Left ventricle myocardium inferior (tissue), 1 donor: ENCODE measurements at regions not wholly inside any gene's neighbourhood (a gene's known extent, or its start where the extent isn't known, plus 50 kb on each side); places are given as distances from the start of the nearest gene placed in this dataset.

Experiments used
- DNase-seq: peaks from one replicate; pipeline ENCODE4 v3.0.0-alpha.2; 2020
- H3K27ac ChIP-seq: fragments of 200-600 bp; replicated peaks from 2 replicates; pipeline ENCODE4 v1.8.0; 2021
- H3K27me3 ChIP-seq: fragments of 200-600 bp; 2 replicates; pipeline ENCODE4 v1.8.0; 2021; ENCODE audit warnings: low read depth
- H3K36me3 ChIP-seq: fragments of 200-600 bp; 2 replicates; pipeline ENCODE4 v1.8.0; 2021
- H3K4me1 ChIP-seq: fragments of 200-600 bp; 2 replicates; pipeline ENCODE4 v1.8.0; 2021
- H3K4me3 ChIP-seq: fragments of 200-600 bp; 2 replicates; pipeline ENCODE4 v1.8.0; 2021; ENCODE audit warnings: mild to moderate bottlenecking, moderate library complexity
- H3K9me3 ChIP-seq: fragments of 200-600 bp; replicated peaks from 2 replicates; pipeline ENCODE4 v1.8.0; 2021
- CTCF ChIP-seq: fragments of 200-600 bp; IDR thresholded peaks from 2 replicates; pipeline ENCODE4 v1.8.0; 2021; ENCODE audit warnings: antibody characterized with exemption, mild to moderate bottlenecking, borderline replicate concordance
- intact Hi-C: fragments of 100-400 bp; cut with micrococcal nuclease; formaldehyde crosslinking; loops from one replicate; pipeline ENCODE4 v1.11.0; 2022
- donor health status: DM: no; HTN: yes; CAD: no; lungs with severe emphysema.

GRCh38 chr6:168983925-168984324, 269.7 kb downstream of the THBS2 start:
- Histone ChIP-seq H3K36me3 (no peaks in the 10 kb centered on the region), H3K4me1 (no peaks in the 10 kb centered on the region), H3K27ac (no peak overlapping the region), H3K9me3 (peaks cover 35% of the 10 kb centered on the region), H3K27me3 (peaks cover 5% of the 10 kb centered on the region), H3K4me3 (no peak overlapping the region)
- TF ChIP-seq CTCF: no peak
- no peak for DNase-seq
- intact Hi-C loops: no loop called here

- Histone ChIP-seq H3K27ac (no peak overlapping the region), H3K4me3 (no peak overlapping the region), H3K9me3 (peaks cover 35% of the 10 kb centered on the region), H3K36me3 (no peaks in the 10 kb centered on the region), H3K27me3 (peaks cover 5% of the 10 kb centered on the region), H3K4me1 (no peaks in the 10 kb centered on the region)
- no peak for TF ChIP-seq CTCF
- DNase-seq: no peak
- intact Hi-C loops: no loop called here
Observed at GRCh38 chr6:168981187-168981586, 272.5 kb downstream of the THBS2 start.

- Histone ChIP-seq H3K27me3 (no peaks in the 10 kb centered on the region), H3K4me3 (no peak overlapping the region), H3K4me1 (no peaks in the 10 kb centered on the region), H3K27ac (no peak overlapping the region), H3K36me3 (no peaks in the 10 kb centered on the region), H3K9me3 (peaks cover 35% of the 10 kb centered on the region)
- no peak for DNase-seq
- TF ChIP-seq CTCF: no peak
- intact Hi-C loops: no loop called here
Observed at GRCh38 chr6:168979254-168979653, 274.4 kb downstream of the THBS2 start.

DNA sequence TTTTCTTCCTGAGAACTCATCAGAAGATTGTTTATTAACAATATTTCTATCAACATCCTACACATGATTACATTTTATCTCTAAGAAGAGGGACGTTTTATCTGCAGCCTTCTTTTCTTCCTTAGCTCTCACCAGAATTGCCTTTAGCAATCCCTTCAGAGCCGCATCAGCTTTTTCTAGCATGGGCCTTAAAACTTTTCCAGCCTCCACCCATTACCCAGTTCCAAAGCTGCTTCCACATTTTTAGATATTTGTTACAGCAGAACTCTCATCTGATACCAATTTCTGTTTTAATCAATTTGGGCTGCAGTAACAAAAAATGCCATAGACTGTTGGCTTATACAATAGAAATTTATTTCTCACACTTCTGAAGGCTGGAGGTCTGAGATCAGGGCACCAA, 281.5 kb downstream of the THBS2 start:
- Histone ChIP-seq H3K4me3 (no peak overlapping the region), H3K36me3 (no peaks in the 10 kb centered on the region), H3K9me3 (no peaks in the 10 kb centered on the region), H3K27ac (no peak overlapping the region), H3K4me1 (no peaks in the 10 kb centered on the region), H3K27me3 (no peaks in the 10 kb centered on the region)
- intact Hi-C loops: no loop called here
- no peak for TF ChIP-seq CTCF
- no peak for DNase-seq

- Histone ChIP-seq H3K4me1 (no peaks in the 10 kb centered on the region), H3K9me3 (peaks cover under 1% of the 10 kb centered on the region), H3K27ac (no peak overlapping the region), H3K36me3 (no peaks in the 10 kb centered on the region), H3K27me3 (no peaks in the 10 kb centered on the region), H3K4me3 (no peak overlapping the region)
- intact Hi-C loops: no loop called here
- no peak for TF ChIP-seq CTCF
- no peak for DNase-seq
Observed at GRCh38 chr6:168971549-168971948, 282.1 kb downstream of the THBS2 start.

DNA sequence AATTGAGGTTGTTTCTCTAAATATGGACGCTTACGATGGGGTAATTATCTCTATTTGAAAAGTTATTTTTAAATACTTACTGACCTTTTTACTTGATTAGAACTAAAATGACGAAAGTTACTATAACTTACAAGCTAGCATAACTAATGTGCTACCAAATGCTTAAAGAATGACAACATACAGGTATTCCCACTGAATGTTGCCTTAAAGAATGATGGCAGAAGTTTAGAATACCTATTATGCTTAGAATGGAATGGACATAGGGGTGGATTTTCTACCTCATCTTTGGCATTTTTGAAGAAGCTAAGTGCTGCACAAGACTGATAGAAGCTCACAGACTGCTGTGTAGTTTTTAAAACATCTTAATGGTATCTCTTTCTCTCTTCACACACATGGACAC, 284.8 kb downstream of the THBS2 start:
- no peak overlapping the region for H3K27ac ChIP-seq

More for the DNA sequence above, 284.8 kb downstream of the THBS2 start:
- no peaks in the 10 kb centered on the region for H3K36me3 ChIP-seq
- H3K27me3 ChIP-seq: no peaks in the 10 kb centered on the region
- no peak overlapping the region for H3K4me3 ChIP-seq
- no peak for TF ChIP-seq CTCF
- no peak for DNase-seq
- intact Hi-C loops: no loop called here
- peaks cover 9% of the 10 kb centered on the region for H3K9me3 ChIP-seq
- H3K4me1 ChIP-seq: no peaks in the 10 kb centered on the region
